KOPT-K1 (cell line): ENCODE measurements at regions not wholly inside any gene's neighbourhood (a gene's known extent, or its start where the extent isn't known, plus 50 kb on each side); places are given as distances from the start of the nearest gene placed in this dataset.
"Not testable (repeated sequence)": the region's sequence is repeated elsewhere in the genome, so short reads cannot be mapped to it uniquely, and the experiment has no call there.

ENCODE experiments used
- H3K27ac ChIP-seq: fragments of 200-600 bp; sonication (generic); 2 replicates; pipeline ENCODE4 v1.5.1; 2016; ENCODE audit warnings: antibody characterized with exemption, mild to moderate bottlenecking, low read depth, low read length; ENCODE audit not compliant: poor library complexity, severe bottlenecking
- H3K36me3 ChIP-seq: fragments of 200-600 bp; sonication (generic); 2 replicates; pipeline ENCODE4 v1.5.1; 2017; ENCODE audit warnings: antibody characterized with exemption, mild to moderate bottlenecking, low read length, moderate library complexity; ENCODE audit not compliant: insufficient read depth
- H3K9me3 ChIP-seq: fragments of 200-600 bp; sonication (generic); 2 replicates; pipeline ENCODE4 v1.5.1; 2017; ENCODE audit warnings: antibody characterized with exemption, low read length, mild to moderate bottlenecking; ENCODE audit not compliant: insufficient read depth, poor library complexity, severe bottlenecking

GRCh38 chr5:157945822-157946221 is 86.9 kb upstream of the CLINT1 start:
- H3K27ac ChIP-seq, H3K9me3 ChIP-seq, H3K36me3 ChIP-seq: not testable (repeated sequence)

GRCh38 chr5:157944938-157945337 is 86.0 kb upstream of the CLINT1 start:
- no peaks in the 10 kb centered on the region for H3K9me3 ChIP-seq
- H3K27ac ChIP-seq = no peak overlapping the region
- H3K36me3 ChIP-seq = no peaks in the 10 kb centered on the region

GRCh38 chr5:157944077-157944633 is 85.2 kb upstream of the CLINT1 start:
- H3K36me3 ChIP-seq = no peaks in the 10 kb centered on the region
- no peak overlapping the region for H3K27ac ChIP-seq
- H3K9me3 ChIP-seq = no peaks in the 10 kb centered on the region

GRCh38 chr5:157942595-157942994 is 83.7 kb upstream of the CLINT1 start:
- no peaks in the 10 kb centered on the region for H3K9me3 ChIP-seq
- H3K27ac ChIP-seq = no peak overlapping the region
- no peaks in the 10 kb centered on the region for H3K36me3 ChIP-seq

- Histone ChIP-seq H3K9me3 (no peaks in the 10 kb centered on the region), H3K36me3 (no peaks in the 10 kb centered on the region), H3K27ac (no peak overlapping the region)
These were observed 82.7 kb upstream of the CLINT1 start for GRCh38 chr5:157941616-157942015.

- not testable (repeated sequence) for H3K27ac ChIP-seq, H3K36me3 ChIP-seq, H3K9me3 ChIP-seq
These were observed 79.2 kb upstream of the CLINT1 start for GRCh38 chr5:157938101-157938500.

GRCh38 chr5:157936776-157937501 is 78.0 kb upstream of the CLINT1 start:
- not testable (repeated sequence) for H3K36me3 ChIP-seq, H3K9me3 ChIP-seq, H3K27ac ChIP-seq

- Histone ChIP-seq H3K27ac (no peak overlapping the region), H3K9me3 (peaks cover 9% of the 10 kb centered on the region)
These were observed 75.7 kb upstream of the CLINT1 start for GRCh38 chr5:157934600-157934999.

GRCh38 chr5:157933005-157933404 is 74.1 kb upstream of the CLINT1 start:
- H3K36me3 ChIP-seq = no peaks in the 10 kb centered on the region
- no peak overlapping the region for H3K27ac ChIP-seq
- H3K9me3 ChIP-seq = peaks cover 9% of the 10 kb centered on the region

More at GRCh38 chr5:157934600-157934999, 75.7 kb upstream of the CLINT1 start:
- no peaks in the 10 kb centered on the region for H3K36me3 ChIP-seq

GRCh38 chr5:157930710-157931109 is 71.8 kb upstream of the CLINT1 start:
- H3K36me3 ChIP-seq = no peaks in the 10 kb centered on the region
- H3K9me3 ChIP-seq = peaks cover 9% of the 10 kb centered on the region
- no peak overlapping the region for H3K27ac ChIP-seq

GRCh38 chr5:157926977-157927376 is 68.0 kb upstream of the CLINT1 start:
- Histone ChIP-seq H3K9me3 (no peaks in the 10 kb centered on the region), H3K27ac (no peak overlapping the region), H3K36me3 (no peaks in the 10 kb centered on the region)

GRCh38 chr5:157925786-157926671 is 67.1 kb upstream of the CLINT1 start:
- Histone ChIP-seq H3K27ac (no peak overlapping the region), H3K36me3 (no peaks in the 10 kb centered on the region), H3K9me3 (no peaks in the 10 kb centered on the region)

- Histone ChIP-seq H3K36me3 (no peaks in the 10 kb centered on the region), H3K27ac (peak overlapping the region; percentile 16), H3K9me3 (no peaks in the 10 kb centered on the region)
These were observed 66.2 kb upstream of the CLINT1 start for GRCh38 chr5:157924931-157925729.

- Histone ChIP-seq H3K36me3 (no peaks in the 10 kb centered on the region), H3K9me3 (no peaks in the 10 kb centered on the region), H3K27ac (no peak overlapping the region)
These were observed 65.5 kb upstream of the CLINT1 start for GRCh38 chr5:157924490-157924889.

- no peak overlapping the region for H3K27ac ChIP-seq
- no peaks in the 10 kb centered on the region for H3K36me3 ChIP-seq
- no peaks in the 10 kb centered on the region for H3K9me3 ChIP-seq
These were observed 64.8 kb upstream of the CLINT1 start for GRCh38 chr5:157923765-157924164.
